SK-N-SH (cell line): ENCODE measurements at regions not wholly inside any gene's neighbourhood (a gene's known extent, or its start where the extent isn't known, plus 50 kb on each side); places are given as distances from the start of the nearest gene placed in this dataset.

ENCODE experiments used
- CTCF ChIA-PET: fragments of 300-600, 350-600 bp; formaldehyde crosslinking; extraction: SDS; loops from one replicate; lab custom pipeline; 2021; lab: Yijun Ruan, JAX
- POLR2A ChIA-PET: fragments of 350-600 bp; sonication (Branson Sonifier 250); formaldehyde crosslinking; extraction: SDS; loops from one replicate; lab custom pipeline; 2020; ENCODE audit warnings: antibody characterized with exemption, inconsistent platforms; lab: Yijun Ruan, JAX
- DNase-seq: peaks from one replicate; pipeline ENCODE4 v3.0.0; 2012
- H2AFZ ChIP-seq: fragments of 200-600 bp; sonication (generic); 2 replicates; pipeline ENCODE4 v1.8.1; 2016; ENCODE audit warnings: antibody characterized with exemption, mild to moderate bottlenecking, low read depth
- H3F3A ChIP-seq: fragments of 200-600 bp; sonication (generic); replicated peaks from 2 replicates; pipeline ENCODE3; 2016; ENCODE audit warnings: antibody characterized with exemption, mild to moderate bottlenecking; ENCODE audit not compliant: insufficient read depth
- H3K27ac ChIP-seq, 2 experiments: fragments of 200-500 bp in 1 of 2; fragments of 200-600 bp in 1 of 2; sonication (Bioruptor generic) in 1 of 2; sonication (generic), shearing (Covaris generic) in 1 of 2; 2 replicates each; pipeline versions ENCODE4 v1.5.1 to v1.6.1; 2014 to 2016; ENCODE audit warnings: low read depth in 2 of 2, inconsistent platforms in 1 of 2, low read length in 1 of 2, mild to moderate bottlenecking in 1 of 2, mixed read lengths in 1 of 2
- H3K27me3 ChIP-seq: fragments of 200-600 bp; sonication (generic), shearing (Covaris generic); 2 replicates; pipeline ENCODE4 v1.6.1; 2016; ENCODE audit warnings: mixed run types; ENCODE audit not compliant: insufficient read depth
- H3K36me3 ChIP-seq, 2 experiments: fragments of 200-500 bp in 1 of 2; fragments of 200-600 bp in 1 of 2; sonication (Bioruptor generic) in 1 of 2; sonication (generic) in 1 of 2; replicated peaks in 1 of 2; 2 replicates each; pipeline versions ENCODE3 to v1.5.1; 2014 to 2016; ENCODE audit warnings: low read length in 1 of 2, mild to moderate bottlenecking in 1 of 2; ENCODE audit not compliant: insufficient read depth in 2 of 2, control insufficient read depth in 1 of 2
- H3K4me1 ChIP-seq, 2 experiments: fragments of 200-500 bp in 1 of 2; fragments of 200-600 bp in 1 of 2; sonication (Bioruptor generic) in 1 of 2; sonication (generic), shearing (Covaris generic) in 1 of 2; 2 replicates each; pipeline versions ENCODE4 v1.5.1 to v1.6.1; 2014 to 2016; ENCODE audit warnings: low read depth in 1 of 2, low read length in 1 of 2, mixed run types in 1 of 2; ENCODE audit not compliant: insufficient read depth in 2 of 2, control insufficient read depth in 1 of 2
- H3K4me2 ChIP-seq: fragments of 200-600 bp; sonication (generic), shearing (Covaris generic); 2 replicates; pipeline ENCODE4 v1.6.1; 2017; ENCODE audit warnings: mixed run types
- H3K4me3 ChIP-seq, 2 experiments: fragments of 200-500 bp in 1 of 2; fragments of 200-600 bp in 1 of 2; sonication (Bioruptor generic) in 1 of 2; sonication (generic), shearing (Covaris generic) in 1 of 2; 2 replicates each; pipeline versions ENCODE4 v1.5.1 to v1.8.1; 2014 to 2016; ENCODE audit warnings: low read depth in 2 of 2, inconsistent platforms in 1 of 2, low read length in 1 of 2, mild to moderate bottlenecking in 1 of 2, mixed read lengths in 1 of 2, moderate library complexity in 1 of 2
- H3K79me2 ChIP-seq: fragments of 200-600 bp; sonication (generic); 2 replicates; pipeline ENCODE4 v1.8.1; 2017; ENCODE audit warnings: mild to moderate bottlenecking; ENCODE audit not compliant: insufficient read depth
- H3K9ac ChIP-seq: fragments of 200-600 bp; sonication (generic); 2 replicates; pipeline ENCODE4 v1.6.1; 2017; ENCODE audit warnings: mixed run types
- H3K9me2 ChIP-seq: fragments of 200-600 bp; sonication (generic); 2 replicates; pipeline ENCODE4 v1.6.1; 2017; ENCODE audit warnings: mixed run types
- H3K9me3 ChIP-seq: fragments of 200-600 bp; sonication (generic); 2 replicates; pipeline ENCODE4 v1.6.1; 2017; ENCODE audit warnings: mixed run types, mild to moderate bottlenecking, moderate library complexity
- H4K20me1 ChIP-seq: fragments of 200-600 bp; sonication (generic); 2 replicates; pipeline ENCODE4 v1.6.1; 2017; ENCODE audit warnings: mild to moderate bottlenecking, mixed run types; ENCODE audit not compliant: insufficient read depth
- ELF1 ChIP-seq: IDR thresholded peaks from 2 replicates; pipeline ENCODE4 v1.4.0; 2012
- EZH2phosphoT487 ChIP-seq: fragments of 200-600 bp; sonication (generic); IDR thresholded peaks from 2 replicates; pipeline ENCODE4 v1.6.1; 2017; ENCODE audit warnings: low read depth, mixed run types, mild to moderate bottlenecking, antibody characterized with exemption, moderate library complexity, borderline replicate concordance
- GATA2 ChIP-seq: sonication (generic); formaldehyde crosslinking; IDR thresholded peaks from 2 replicates; pipeline ENCODE4 v1.5.0; 2020; ENCODE audit warnings: mild to moderate bottlenecking, missing genetic modification reagents
- JUND ChIP-seq: IDR thresholded peaks from 2 replicates; pipeline ENCODE4 v1.4.0; 2012
- MEF2A ChIP-seq: IDR thresholded peaks from 2 replicates; pipeline ENCODE4 v1.4.0; 2012; ENCODE audit warnings: low read depth, borderline replicate concordance
- MXI1 ChIP-seq: IDR thresholded peaks from 2 replicates; pipeline ENCODE4 v1.6.1; 2012; ENCODE audit warnings: mild to moderate bottlenecking, low read depth, low read length, improper control_type of control experiment
- POLR2AphosphoS5 ChIP-seq: IDR thresholded peaks from 2 replicates; pipeline ENCODE4 v1.6.1; 2012; ENCODE audit warnings: low read depth, low read length
- RAD21 ChIP-seq: IDR thresholded peaks from 2 replicates; pipeline ENCODE4 v1.6.1; 2012; ENCODE audit warnings: mild to moderate bottlenecking, low read length
- SIN3A ChIP-seq: IDR thresholded peaks from 2 replicates; pipeline ENCODE4 v1.6.1; 2012; ENCODE audit warnings: low read depth, mild to moderate bottlenecking, low read length, moderate library complexity, borderline replicate concordance
- TAF1 ChIP-seq: IDR thresholded peaks from 2 replicates; pipeline ENCODE4 v1.6.1; 2012; ENCODE audit warnings: low read depth, mild to moderate bottlenecking, low read length, moderate library complexity, borderline replicate concordance
- TCF12 ChIP-seq: IDR thresholded peaks from 2 replicates; pipeline ENCODE4 v1.4.0; 2012
- YY1 ChIP-seq: IDR thresholded peaks from 2 replicates; pipeline ENCODE4 v1.4.0; 2012; ENCODE audit warnings: low read depth, mild to moderate bottlenecking
- WGBS: methylation state at CpG from one replicate; pipeline ENCODE4 v1.1.6; 2017; ENCODE audit warnings: low lambda C conversion rate; 5-methylcytosine and 5-hydroxymethylcytosine counted together
- TF ChIP-seq, protein P1 (sequence below): IDR thresholded peaks from 2 replicates; pipeline ENCODE4 v1.6.1; 2012; ENCODE audit warnings: mild to moderate bottlenecking, low read depth, low read length, moderate library complexity
- TF ChIP-seq, protein P2 (sequence below): IDR thresholded peaks from 2 replicates; pipeline ENCODE4 v1.4.0; 2012; ENCODE audit warnings: low read depth, borderline replicate concordance

DNA sequence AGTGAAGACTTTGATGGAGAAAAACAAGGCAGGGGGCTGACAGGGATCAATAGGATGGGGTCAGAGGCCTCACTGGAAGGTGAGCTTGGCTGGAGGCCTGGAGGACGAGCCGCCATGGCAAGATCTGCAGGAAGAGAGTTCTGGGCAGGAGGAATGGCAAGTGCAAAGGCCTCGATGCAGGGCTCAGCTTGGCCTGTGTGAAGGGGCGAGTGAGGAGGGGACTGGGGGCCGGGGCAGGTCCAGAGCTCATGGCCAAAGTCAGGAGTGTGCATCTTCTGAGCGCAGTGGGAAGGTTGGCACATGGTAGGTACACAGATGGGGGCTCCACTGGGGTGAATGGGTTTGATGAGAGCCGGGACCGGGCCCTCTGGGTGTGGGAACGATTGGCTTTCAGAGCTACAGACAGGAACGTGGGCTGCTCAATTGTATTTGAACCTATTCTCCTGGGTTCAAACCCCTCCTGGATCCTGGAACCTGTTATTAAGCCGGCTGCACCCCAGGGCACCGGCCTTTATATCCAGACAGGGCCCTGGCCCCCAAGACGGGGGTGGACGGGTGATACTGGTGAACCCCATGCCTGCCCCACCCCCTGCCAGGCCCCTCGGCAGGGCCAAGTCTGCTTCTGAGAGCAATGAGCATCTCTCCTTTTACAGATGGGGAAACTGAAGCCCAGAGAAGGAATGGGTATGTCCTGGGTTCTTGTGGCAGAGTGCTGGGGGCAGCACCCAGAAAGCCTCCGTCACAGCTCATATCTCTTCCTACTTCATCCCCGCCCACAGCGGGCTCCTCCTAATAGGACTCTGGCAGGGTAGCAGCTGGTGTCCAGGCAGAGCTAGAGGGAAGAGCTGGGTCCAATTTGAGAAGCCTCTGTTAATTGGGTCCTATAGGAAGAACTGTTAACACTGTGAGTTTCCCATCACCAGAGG, 106.1 kb downstream of the CEBPB start:
- POLR2A ChIA-PET: interaction anchor here (1.3 kb wide), 1 partner anchor 7 kb away, joined by 3 read pairs; no protein-coding TSS in a partner anchor
- no peaks in the 10 kb centered on the region; the same call in 1 of the 2 replicates for H3K27me3 ChIP-seq
- no peak overlapping the region for H3K9ac ChIP-seq
- WGBS: 90% methylated on average over 16 of the region's 18 CpGs
- H3K9me3 ChIP-seq: no peaks in the 10 kb centered on the region
- TF ChIP-seq YY1 (no peak), JUND (no peak), TAF1 (no peak), TCF12 (no peak), EZH2phosphoT487 (no peak), MXI1 (no peak), MEF2A (no peak), RAD21 (no peak), GATA2 (no peak), ELF1 (no peak), POLR2AphosphoS5 (no peak), SIN3A (no peak)
- TF ChIP-seq, protein P1, sequence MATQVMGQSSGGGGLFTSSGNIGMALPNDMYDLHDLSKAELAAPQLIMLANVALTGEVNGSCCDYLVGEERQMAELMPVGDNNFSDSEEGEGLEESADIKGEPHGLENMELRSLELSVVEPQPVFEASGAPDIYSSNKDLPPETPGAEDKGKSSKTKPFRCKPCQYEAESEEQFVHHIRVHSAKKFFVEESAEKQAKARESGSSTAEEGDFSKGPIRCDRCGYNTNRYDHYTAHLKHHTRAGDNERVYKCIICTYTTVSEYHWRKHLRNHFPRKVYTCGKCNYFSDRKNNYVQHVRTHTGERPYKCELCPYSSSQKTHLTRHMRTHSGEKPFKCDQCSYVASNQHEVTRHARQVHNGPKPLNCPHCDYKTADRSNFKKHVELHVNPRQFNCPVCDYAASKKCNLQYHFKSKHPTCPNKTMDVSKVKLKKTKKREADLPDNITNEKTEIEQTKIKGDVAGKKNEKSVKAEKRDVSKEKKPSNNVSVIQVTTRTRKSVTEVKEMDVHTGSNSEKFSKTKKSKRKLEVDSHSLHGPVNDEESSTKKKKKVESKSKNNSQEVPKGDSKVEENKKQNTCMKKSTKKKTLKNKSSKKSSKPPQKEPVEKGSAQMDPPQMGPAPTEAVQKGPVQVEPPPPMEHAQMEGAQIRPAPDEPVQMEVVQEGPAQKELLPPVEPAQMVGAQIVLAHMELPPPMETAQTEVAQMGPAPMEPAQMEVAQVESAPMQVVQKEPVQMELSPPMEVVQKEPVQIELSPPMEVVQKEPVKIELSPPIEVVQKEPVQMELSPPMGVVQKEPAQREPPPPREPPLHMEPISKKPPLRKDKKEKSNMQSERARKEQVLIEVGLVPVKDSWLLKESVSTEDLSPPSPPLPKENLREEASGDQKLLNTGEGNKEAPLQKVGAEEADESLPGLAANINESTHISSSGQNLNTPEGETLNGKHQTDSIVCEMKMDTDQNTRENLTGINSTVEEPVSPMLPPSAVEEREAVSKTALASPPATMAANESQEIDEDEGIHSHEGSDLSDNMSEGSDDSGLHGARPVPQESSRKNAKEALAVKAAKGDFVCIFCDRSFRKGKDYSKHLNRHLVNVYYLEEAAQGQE: no peak
- TF ChIP-seq, protein P2, sequence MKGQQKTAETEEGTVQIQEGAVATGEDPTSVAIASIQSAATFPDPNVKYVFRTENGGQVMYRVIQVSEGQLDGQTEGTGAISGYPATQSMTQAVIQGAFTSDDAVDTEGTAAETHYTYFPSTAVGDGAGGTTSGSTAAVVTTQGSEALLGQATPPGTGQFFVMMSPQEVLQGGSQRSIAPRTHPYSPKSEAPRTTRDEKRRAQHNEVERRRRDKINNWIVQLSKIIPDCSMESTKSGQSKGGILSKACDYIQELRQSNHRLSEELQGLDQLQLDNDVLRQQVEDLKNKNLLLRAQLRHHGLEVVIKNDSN: no peak
- TF ChIP-seq, all 33 proteins: peak for 0
- Histone ChIP-seq H3K4me1 (peaks cover 0 to 11% of the 10 kb centered on the region in 2 experiments; a peak in 1 of 4 replicates), H2AFZ (no peak overlapping the region), H3K9me2 (no peaks in the 10 kb centered on the region), H3K36me3 (no peaks in the 10 kb centered on the region), H3K4me2 (no peak overlapping the region), H3K79me2 (no peaks in the 10 kb centered on the region), H3K27ac (no peak overlapping the region), H4K20me1 (no peaks in the 10 kb centered on the region), H3K4me3 (no peak overlapping the region), H3F3A (no peaks in the 10 kb centered on the region)
- DNase-seq: no peak
- CTCF ChIA-PET: interaction anchor here (0.9 to 2.0 kb wide), 5 partner anchors 8 to 165 kb away, joined by 3 to 5 read pairs (median 4); no protein-coding TSS in a partner anchor
